Glomerular endothelial cell (primary cell): ENCODE measurements at regions not wholly inside any gene's neighbourhood (a gene's known extent, or its start where the extent isn't known, plus 50 kb on each side); places are given as distances from the start of the nearest gene placed in this dataset.
A peak's percentile ranks its signal among the peaks of the same experiment; 100 is the strongest.

Source experiments
- DNase-seq: peaks from one replicate; pipeline ENCODE4 v3.0.0-alpha.2; 2011; ENCODE audit warnings: low read depth, low spot score; ENCODE audit errors: extremely low read depth

DNA sequence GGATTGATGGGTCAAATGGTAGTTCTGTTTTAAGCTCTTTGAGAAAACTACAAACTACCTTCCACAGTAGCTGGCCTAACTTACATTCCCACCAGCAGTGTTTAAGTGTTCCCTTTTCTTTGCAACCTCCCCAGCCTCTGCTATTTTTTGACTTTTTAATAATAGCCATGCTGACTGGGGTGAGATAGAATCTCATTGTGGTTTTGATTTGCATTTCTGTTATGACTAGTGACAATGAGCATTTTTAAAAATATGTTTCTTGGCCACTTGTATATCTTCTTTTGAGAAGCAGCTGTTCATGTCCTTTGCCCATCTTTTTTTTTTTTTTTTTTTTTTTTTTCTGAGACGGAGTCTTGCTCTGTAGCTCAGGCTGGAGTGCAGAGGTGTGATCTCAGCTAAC is 155.2 kb upstream of the BMPER start:
- DNase-seq: no peak

DNA sequence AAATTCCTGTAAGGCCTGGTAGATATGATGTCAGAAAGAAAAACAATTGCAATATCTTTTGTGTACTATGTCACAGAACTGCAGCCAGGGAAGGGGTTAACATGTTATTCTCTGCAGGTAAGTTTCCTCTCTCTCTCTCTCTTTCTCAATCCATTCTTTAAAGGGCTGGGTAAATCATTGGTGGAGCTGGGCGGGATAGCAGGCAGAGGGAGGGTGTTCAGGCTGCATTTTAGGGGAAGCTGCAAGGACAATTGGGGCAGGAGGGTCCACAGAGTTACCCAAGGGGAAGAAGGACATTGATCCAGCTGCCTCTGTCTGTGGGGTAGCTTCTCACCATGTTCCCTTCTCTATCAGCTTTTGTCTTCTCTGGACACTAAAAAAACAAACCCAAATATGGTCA is 153.9 kb upstream of the BMPER start:
- DNase-seq: no peak

DNA sequence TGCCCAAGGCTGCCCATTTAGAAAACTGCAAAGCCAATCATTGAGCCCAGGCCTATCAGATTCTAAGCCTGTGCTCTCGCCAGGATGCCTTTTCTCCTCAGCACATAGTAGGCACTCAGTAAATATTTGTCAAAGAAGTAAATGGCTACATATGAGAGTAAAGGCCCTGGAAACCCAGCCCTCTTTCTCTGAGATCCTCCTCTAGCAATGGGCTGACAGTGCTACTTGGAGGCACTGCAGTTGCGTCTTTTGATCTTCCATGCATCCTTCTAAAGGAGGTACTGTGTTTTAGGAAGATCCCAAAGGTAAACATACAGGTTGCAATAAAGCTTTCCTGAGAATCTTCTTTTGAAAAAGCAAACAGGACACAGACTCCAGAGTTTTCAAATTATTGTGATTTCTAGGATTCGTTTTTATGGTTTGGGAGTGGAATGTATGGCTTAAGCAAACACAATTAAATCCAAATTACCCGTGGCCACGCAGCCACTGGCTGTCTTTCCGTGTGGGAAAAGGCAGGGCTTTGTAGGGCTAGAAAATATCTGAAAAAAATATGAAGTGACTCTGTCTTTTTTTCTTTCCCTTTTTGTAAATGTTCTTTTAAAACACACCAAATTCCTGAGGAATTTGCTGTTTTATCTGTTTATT is 151.3 kb upstream of the BMPER start:
- DNase-seq: no peak

DNA sequence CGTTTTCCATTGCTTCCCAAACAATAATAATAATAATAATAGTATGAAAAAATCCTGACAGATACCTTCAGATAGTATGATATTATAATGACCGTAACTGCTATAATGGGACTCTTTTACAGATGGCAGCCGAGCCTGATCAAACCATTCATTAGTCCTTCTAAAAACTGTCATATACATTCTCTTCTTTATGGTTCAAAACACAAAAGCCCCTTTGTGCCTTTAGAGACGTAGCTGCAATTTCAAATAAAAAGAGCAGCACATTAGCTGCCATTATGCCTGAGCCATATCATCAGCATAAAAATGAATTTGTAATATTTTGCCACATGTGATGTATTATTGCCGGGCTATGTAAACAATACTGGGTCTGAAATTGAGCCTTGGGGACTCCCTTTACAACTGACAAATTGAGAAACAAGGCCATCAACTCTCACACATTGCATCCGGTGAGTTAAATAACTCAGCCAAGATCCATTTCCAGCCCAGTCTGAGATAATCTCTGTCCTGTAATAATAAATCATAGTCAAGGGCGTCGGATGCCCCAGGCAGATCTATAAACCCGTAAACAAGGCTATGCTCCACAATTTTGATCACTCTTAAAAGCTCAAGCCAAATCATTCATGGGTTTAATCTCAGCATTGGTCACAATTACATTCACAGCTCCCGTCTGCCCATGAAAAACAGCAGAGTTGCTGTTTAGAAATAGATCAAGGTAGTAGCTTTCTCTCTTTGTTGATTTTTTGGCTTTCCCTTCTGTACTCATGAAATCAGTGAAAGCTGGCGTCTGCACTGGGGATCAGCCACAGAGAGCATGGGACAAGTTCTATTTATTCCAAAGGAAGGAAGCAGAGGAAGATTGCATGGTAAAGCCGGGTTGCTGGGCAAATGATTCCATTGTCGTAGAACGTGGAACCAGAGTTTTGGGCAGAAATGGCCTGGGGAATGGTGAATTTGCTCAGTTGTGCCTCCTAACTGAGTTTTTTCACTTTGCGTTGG is 150.1 kb upstream of the BMPER start:
- no peak for DNase-seq

DNA sequence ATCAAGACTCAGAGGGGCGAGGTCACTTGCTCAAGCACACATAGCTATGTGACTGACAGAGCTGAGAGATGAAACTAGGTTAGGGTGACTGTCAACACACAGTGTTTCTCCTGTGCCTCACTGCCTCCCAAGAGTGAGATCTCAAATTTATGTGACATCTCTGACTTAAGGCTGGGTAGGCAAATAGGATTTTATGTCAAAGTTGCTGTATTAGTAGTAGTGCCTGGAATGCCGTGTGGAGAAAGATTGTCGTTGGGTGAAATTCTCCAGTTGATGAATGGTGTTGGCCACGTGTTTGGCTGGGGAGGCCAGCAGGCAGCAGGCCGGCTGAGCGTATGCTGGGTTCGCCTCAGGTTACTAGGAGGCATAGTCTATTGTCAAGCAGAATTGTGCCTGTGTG is 148.3 kb upstream of the BMPER start:
- no peak for DNase-seq

DNA sequence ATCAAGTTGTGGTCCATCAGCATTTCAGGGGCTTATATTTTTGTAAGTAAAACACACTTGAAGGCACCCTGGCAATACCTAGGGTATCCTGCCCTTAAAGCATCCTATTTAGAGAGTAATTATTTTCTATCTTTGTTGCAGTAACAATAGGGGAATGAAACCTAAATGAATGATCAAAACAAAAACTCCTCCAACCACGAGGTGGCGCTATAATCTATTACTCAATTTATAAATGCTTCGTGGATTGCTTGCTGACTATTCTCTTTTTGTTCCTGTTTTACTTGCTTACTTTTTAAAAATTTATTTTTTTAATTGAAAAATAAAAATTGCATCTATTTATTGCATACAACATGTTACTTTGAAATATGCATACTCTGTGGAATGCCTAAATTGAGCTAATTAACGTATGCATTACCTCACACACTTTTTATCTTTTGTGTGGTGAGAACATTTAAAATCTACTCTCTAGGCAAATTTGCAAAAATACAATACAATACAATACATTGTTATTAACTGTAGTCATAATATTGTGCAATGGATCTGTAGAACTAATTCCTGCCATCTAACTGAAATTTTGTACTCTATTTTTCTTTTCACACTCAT is 147.7 kb upstream of the BMPER start:
- DNase-seq: no peak

DNA sequence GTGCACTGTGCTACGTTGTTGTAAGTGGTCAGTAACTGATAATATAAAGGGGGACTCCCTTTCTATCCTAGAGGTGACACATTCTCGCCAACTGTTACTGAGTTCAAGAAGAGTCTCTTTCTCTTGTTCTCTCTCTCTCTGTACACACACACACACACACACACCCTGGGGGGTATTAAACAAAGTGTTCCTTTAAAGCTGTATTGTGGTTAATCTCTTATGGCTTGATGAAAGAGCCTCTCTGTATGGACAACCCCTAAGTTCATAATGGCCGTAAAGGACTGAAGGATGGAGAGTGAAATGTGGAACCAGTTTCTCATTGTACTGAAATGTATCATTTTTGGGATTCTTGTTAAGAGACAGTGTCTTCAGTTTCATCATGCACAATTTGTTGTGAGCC is 145.2 kb upstream of the BMPER start:
- no peak for DNase-seq

DNA sequence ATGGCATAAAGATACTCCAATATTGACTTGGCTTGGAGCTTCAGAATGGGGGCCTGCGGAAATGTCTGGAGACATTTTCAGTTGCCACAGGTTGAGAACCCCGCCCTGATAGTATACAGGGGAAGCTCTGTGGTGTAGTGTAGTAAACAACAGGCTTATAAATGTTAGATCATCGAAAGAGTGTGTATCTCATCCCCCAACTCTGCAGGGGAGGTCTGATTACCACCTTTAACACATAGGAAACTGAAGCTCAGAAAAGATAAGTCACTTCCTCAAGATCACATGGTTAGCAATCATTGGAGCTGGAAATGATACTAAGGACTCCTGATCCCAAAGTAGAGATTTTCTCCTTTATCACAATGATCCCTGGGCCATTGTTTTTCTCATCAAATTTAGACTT is 144.5 kb upstream of the BMPER start:
- no peak for DNase-seq

DNA sequence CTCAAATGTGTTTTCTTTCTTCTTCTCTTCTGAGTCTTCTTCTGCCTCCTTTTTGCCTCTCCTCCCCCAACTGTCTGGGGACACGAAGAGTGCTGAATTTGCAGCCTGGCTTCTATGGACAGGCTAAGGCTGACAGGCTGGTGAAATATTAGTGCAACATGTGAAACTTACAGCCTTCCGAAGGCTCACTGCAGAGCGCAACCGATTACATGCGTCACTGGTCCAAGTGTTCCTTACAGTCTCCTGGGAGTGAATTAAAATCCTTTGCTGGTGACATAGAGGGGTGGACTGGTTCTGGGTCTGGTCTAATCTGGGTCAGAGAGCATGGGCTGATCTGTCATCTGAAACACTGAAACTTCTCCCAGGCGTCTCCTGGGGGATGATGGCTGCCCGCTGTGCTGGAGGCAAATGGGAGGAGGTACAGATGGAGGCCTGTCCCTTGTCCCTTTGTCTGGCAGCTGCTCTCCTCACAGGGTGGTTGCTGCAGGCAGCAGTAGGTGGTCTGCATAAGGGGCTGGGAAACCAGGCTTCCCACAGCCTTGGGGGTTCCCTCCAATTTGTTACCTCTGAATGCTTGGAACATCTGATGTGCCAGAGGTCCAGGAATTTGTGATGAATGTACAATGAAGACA is 143.8 kb upstream of the BMPER start:
- DNase-seq: no peak

DNA sequence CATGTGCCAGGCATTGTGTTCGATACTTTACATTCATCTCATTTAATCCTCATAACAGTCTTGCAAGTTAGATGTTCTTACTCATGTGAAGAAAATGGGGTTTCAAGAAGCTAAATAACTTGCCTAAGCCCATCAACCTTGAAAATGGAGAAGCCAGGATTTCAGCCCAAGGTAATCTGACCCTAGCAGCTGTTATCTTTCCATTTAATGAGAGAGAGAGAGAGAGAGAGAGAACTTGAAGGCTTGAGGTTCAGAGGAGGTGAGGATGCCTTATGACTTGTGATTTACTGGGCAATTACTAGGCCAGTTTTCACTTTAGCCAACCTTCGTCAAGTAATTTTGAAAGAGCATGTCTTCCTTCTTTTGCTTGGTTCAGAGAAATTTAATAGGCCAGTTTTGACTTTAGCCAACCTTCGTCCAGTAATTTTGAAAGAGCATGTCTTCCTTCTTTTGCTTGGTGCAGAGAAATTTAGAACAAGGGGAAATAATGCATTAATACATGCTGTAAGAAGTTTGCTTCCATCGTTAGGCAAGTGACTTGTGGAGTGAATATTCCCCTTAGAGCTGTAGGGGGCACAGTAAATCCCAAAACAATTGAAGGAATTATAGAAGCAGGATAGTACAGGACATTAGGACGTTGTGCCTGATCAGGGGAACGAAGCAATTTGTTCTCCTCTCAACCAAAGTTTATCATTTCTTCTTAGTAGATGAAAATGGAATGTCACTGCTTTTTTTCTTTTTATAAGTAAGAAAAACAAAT is 143.0 kb upstream of the BMPER start:
- no peak for DNase-seq

DNA sequence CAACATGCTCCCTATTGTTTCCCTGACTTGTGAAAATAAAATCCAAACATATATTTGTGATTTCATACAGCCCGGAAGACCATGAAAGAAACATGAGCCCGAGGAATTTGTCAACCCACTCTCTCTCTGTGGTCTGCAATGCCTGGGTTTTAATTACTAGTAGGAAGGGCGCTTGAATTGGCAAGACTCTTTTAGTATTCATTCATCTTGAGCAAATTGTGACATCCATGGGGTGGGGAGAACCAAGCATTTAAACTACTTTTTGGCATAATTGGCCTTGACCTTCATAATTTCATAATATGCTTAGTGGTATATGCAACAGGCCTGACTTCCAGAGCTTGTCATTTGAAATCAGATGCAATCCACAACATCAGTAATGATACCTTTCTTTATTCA is 142.4 kb upstream of the BMPER start:
- DNase-seq: no peak

DNA sequence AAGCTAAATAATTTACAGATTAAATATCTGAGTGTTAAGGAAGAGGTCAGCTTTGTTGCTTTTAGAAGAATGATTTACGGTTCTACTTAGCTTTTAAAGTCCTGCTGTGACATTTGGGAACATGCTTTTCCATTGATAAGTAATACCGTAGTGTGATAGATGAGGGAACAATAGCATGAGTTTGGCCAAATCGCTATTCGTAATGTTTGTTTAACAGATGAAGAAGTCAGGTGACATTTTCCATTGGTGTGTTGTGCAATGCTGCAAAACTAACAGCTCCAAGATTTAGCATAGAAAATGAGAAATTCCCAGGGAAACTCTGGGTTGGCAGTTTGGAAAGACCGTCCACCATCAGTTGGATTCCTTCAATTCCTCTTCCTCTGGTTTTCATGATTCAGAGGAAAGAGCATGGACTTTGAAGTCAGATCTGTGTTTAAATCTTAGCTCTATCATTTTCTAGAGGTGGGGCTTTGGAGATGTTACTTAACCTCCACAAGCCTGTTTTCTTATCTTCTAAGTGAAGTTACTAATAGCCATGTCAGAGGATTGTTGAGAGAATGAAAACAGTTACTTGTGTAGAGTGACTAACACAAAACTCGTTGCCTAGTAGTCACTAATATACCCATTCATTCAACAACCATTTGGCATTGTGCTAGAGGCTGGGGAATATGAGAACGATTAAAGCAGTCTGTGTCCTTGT is 140.4 kb upstream of the BMPER start:
- DNase-seq: peak; percentile 65

DNA sequence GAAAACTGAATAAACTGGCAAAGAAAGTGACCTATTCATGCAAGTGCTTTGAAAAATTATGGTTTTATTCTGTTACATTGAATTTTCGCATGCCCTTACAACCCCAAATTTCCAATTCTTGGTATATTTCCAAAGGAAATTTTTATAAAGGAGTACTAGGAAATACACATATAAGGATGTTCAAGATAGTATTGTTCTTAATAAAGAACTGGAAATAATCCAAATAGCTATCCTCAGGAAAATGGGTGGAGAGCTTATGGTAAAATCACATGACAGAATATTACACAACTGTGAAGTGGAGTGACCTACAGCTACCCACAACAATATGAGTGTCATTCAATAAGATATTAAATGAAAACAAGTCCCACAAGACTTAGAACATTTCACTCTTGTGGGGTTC is 138.9 kb upstream of the BMPER start:
- no peak for DNase-seq

DNA sequence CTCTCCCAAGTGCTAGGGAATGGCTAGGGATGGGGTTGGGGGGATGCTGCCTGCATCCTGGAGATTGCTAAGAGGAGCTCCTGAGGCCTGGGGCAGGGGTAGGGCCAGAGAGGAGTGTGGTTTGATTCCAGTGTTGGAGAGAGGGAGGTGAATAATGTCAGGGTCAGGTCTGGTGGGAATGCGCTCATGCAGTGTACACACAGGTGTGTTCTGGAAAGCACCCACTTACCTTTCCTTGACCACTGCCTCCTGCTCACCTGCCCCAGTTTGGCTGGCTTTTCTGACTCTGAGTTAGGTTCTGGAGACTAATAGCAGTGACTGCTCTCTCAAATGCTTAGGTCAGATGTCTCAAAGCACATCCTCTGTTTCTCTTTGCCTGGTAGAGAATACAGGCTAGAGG is 135.4 kb upstream of the BMPER start:
- DNase-seq: no peak

DNA sequence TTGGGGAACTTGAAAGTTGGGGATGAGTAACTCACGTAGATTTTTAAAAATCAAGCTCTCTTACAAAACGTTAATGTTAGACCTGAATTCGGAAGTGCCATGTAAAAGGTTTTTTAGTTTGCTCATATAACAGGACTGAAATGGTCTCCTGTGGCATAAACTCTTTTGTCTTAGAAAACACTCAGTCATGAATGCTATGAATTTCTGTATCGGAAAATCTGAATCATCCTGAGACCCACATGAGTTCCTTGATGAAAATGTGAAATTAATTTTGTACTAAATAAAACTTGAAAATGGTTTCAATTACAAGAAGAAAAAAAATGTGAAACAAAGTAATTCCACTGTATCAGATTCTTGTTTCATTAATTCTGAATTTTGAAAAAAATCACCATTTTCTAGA is 134.8 kb upstream of the BMPER start:
- DNase-seq: no peak

DNA sequence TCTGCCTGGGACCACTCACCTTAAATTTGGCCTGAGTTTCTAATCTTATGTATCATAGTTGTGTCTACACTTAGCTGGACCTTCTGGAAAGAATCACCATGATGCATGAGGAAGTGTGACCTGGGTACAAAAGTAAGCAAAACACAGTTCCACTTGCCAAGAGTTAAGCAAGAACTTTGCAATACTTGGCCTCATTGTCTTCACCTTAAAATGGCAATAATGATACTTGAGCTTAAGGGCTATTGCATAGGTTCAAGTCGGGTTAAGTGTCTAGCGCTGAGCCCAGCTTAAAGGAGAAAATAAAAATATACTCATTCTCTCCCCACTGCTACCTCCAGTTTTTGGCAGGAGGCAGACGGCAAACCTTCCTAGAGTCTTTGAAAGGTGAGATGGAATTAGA is 133.9 kb upstream of the BMPER start:
- DNase-seq: no peak

DNA sequence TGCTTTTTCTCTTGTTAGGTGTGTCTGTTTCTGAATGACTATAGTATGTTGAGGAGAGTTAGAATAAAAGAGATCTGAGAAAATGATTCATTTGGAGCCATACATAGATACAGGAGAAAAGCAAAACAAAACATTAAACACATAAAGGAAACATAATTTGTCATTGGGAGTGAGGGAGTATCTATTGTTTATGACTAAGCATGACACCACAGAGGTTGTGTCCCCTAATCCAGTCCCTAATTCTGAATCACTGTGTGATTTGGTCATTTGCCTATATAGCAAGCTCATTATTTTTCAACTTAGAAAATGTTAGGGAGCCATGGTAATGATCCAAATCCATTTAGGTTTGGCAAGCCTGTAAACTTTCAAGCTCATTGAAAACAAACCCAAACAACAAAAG is 132.3 kb upstream of the BMPER start:
- DNase-seq: no peak

DNA sequence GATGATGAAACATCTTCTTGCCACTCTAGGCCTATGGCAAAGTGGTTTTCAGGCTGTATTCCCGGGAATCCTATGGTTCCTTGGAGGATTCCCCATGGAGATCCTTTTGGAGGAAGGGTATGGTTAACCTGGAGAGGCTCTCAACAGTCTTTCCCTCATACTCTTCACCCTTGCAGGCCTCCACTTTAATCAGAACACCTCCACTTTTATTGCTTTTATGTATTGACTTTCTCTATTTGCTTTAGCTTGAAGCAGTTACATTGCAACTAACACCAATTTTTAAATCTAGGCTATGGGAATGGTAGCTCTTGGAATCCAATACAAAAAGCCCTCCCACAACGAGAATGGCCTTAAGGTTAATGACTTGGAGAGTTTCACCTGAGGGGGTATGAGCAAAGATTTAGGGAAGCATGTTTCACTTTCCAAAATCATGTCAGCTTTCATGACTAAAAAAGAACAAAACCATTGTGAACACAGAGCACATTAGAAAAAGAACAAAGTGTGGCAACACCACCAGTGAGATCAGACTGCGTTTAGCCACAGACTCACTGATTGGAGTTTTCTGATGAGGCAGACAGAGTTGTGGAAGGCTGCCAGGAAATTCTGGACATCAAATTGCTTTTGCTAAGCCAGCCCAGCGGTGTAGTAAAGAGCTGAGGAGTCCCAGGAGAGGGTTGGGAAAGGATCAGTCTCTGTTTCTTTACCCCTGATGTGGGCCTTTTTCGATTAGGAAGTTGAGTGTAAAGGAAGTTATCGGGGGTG is 130.4 kb upstream of the BMPER start:
- DNase-seq: no peak

DNA sequence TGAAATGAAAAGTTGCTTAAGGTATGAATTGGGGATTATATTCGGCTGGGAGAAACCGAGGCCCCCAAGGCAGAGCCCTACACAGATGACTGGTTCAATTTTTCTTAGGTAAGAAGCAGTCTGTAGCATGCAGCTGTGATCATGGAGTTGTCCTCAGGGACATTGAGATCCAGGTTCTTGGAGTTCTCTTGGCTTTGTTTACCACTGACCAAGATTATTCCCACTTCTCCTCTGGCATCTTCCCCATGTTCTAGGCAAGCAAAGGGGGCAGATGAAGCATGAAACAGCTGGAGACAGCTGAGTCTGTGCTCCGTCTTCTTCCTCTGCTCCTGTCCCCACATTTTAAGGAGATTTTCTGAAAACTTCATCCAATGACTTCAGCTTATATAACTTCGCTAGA is 129.5 kb upstream of the BMPER start:
- DNase-seq: no peak
